Uterus (tissue), 2 donors: ENCODE measurements at regions not wholly inside any gene's neighbourhood (a gene's known extent, or its start where the extent isn't known, plus 50 kb on each side); places are given as distances from the start of the nearest gene placed in this dataset.

Experiments used
- CTCF ChIP-seq, 4 experiments: fragments of 200-600 bp in 2 of 4; fragments of 450-650 bp in 2 of 4; sonication (generic) in 2 of 4; IDR thresholded peaks; one replicate each; pipeline ENCODE4 v1.5.1; 2016 to 2019; ENCODE audit warnings: antibody characterized with exemption in 4 of 4, mild to moderate bottlenecking in 2 of 4, moderate library complexity in 1 of 4
- POLR2A ChIP-seq, 2 donors: fragments of 450-650 bp; IDR thresholded peaks; one replicate each; pipeline ENCODE4 v1.6.1; 2016; ENCODE audit warnings: antibody characterized with exemption in 2 of 2, mild to moderate bottlenecking in 1 of 2, moderate library complexity in 1 of 2

- TF ChIP-seq POLR2A (IDR thresholded peaks at IDR 0.05) (no peak), CTCF (IDR thresholded peaks at IDR 0.05) (no peak)
Observed at GRCh38 chr1:30535595-30536325, 187.6 kb downstream of the MATN1 start.
